ENCODE measurements at regions not wholly inside any gene's neighbourhood (a gene's known extent, or its start where the extent isn't known, plus 50 kb on each side); places are given as distances from the start of the nearest gene placed in this dataset.

DNA sequence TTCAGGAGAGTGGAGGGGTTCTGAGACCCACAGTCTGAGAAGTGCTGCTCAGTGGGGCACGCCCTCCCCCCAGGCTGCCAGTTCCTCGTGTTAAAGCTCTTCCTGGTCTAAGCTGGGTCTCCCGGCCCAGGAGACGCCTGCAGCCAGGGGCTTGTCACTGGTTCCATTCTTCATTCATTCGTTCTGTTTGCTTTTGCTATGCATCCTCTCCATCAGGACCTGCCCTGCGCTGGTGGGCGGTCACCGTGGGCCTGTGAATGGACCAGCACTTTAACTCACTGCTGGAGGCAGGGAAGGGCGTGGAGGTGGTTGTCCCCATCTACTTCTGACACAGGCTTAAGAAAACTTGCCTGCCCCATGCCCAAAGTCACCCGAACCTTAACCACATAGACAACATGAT, 272.8 kb upstream of the HDAC4 start:
- Histone ChIP-seq H3K4me3 (ENCODE audit: low read length) (no peak overlapping the region), H3K9me3 (ENCODE audit: control insufficient read depth in 2 of 3, low read length in 3 of 3) (no peaks in the 10 kb centered on the region), H3K36me3 (ENCODE audit: control insufficient read depth in 2 of 3, insufficient read depth in 3 of 3, low read length in 3 of 3) (no peaks in the 10 kb centered on the region), H3K4me1 (ENCODE audit: control insufficient read depth in 2 of 2, insufficient read depth in 2 of 2, low read length in 2 of 2) (no peaks in the 10 kb centered on the region), H3K27me3 (ENCODE audit: control insufficient read depth in 2 of 2, insufficient read depth in 2 of 2, low read length in 2 of 2) (no peaks in the 10 kb centered on the region), H3K27ac (ENCODE audit: low read depth, low read length) (no peak overlapping the region)
- H3K27me3 Mint-ChIP-seq, result no peaks in the 10 kb centered on the region
- H3K27ac Mint-ChIP-seq, result no peak overlapping the region
- no peak for DNase-seq
- POLR2A ChIA-PET, result no interaction called here
- H3K4me3 Mint-ChIP-seq, result no peak overlapping the region
- intact Hi-C loops (cut with micrococcal nuclease), result no loop called here
- H3K36me3 Mint-ChIP-seq, result no peaks in the 10 kb centered on the region
- H3K4me1 Mint-ChIP-seq, result no peaks in the 10 kb centered on the region
- H3K9me3 Mint-ChIP-seq, result no peaks in the 10 kb centered on the region
- CTCF ChIA-PET, result no interaction called here
- ATAC-seq, result no peak

DNA sequence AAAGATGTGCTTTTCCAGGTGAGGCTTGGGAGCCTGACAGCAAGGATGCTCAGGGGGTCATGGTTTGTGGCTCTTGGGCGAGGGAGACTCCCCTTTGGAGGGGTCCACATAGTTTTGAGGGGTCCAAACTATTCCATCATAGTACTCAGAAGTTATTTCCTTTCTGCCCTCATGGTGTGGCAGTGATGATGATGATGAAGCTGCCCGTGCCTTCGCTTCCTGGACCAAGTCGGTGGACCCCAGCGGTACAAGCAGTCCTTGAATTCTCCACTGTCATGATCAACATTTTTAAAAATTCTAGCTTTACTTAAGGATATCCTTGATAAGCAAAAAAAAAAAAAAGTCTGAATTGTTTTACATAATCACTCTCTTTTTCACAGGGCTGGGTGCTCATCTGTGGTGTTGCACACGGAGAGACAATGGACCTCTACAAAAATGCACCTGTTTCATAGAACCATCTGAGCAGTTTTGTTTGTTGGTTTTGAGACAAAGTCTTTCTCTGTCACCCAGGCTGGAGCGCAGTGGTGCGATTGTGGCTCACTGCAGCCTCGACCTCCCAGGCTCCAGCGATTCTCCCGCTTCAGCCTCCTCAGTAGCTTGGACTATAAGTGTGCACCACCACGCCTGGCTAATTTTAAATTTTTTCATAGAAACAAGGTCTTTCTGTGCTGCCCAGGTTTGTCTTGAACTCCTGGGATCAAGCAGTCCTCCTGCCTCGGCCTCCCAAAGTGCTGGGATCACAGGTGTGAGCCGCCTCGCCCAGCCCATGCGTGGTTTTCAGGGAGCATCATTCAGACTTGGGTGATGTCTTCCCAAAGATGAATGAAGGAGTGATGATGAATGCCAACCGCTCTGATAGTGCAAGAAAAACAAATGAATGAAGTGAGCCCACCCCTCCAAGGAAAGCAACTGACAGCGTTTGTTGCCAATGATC, 271.4 kb upstream of the HDAC4 start:
- DNase-seq (no peak), ATAC-seq (no peak)
- no peaks in the 10 kb centered on the region for H3K27me3 Mint-ChIP-seq
- CTCF ChIA-PET, result no interaction called here
- H3K4me3 Mint-ChIP-seq, result no peak overlapping the region
- Histone ChIP-seq H3K27me3 (ENCODE audit: control insufficient read depth in 2 of 2, insufficient read depth in 2 of 2, low read length in 2 of 2) (no peaks in the 10 kb centered on the region), H3K27ac (ENCODE audit: low read depth, low read length) (no peak overlapping the region), H3K4me1 (ENCODE audit: control insufficient read depth in 2 of 2, insufficient read depth in 2 of 2, low read length in 2 of 2) (no peaks in the 10 kb centered on the region), H3K36me3 (ENCODE audit: control insufficient read depth in 2 of 3, insufficient read depth in 3 of 3, low read length in 3 of 3) (no peaks in the 10 kb centered on the region), H3K9me3 (ENCODE audit: control insufficient read depth in 2 of 3, low read length in 3 of 3) (no peaks in the 10 kb centered on the region), H3K4me3 (ENCODE audit: low read length) (no peak overlapping the region)
- POLR2A ChIA-PET, result no interaction called here
- intact Hi-C loops (cut with micrococcal nuclease), result no loop called here
- no peaks in the 10 kb centered on the region for H3K9me3 Mint-ChIP-seq
- no peaks in the 10 kb centered on the region for H3K4me1 Mint-ChIP-seq
- H3K36me3 Mint-ChIP-seq, result no peaks in the 10 kb centered on the region
- no peak overlapping the region for H3K27ac Mint-ChIP-seq

DNA sequence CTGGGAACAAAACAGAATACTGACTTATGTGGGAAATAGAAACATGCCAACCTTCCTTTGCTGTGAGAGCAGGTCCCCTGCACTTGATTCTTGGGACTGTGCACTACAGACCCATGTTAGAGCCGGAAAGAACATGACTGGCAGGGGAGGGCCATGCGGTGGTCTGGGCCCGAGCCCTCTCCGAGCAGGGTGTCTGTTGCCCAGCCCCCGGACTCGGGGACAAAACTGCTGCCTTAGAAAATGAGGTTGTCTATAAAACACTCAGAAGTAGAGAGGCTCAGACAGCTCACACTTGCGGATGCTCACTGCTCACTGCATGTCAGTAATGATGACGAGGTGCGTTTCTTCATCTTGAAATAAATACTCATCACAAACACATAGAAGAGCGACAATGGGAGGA, 270.7 kb upstream of the HDAC4 start:
- ChIA-PET POLR2A (no interaction called here), CTCF (no interaction called here)
- Histone ChIP-seq H3K27ac (ENCODE audit: low read depth, low read length) (no peak overlapping the region), H3K27me3 (ENCODE audit: control insufficient read depth in 2 of 2, insufficient read depth in 2 of 2, low read length in 2 of 2) (no peaks in the 10 kb centered on the region), H3K36me3 (ENCODE audit: control insufficient read depth in 2 of 3, insufficient read depth in 3 of 3, low read length in 3 of 3) (no peaks in the 10 kb centered on the region), H3K4me3 (ENCODE audit: low read length) (no peak overlapping the region), H3K4me1 (ENCODE audit: control insufficient read depth in 2 of 2, insufficient read depth in 2 of 2, low read length in 2 of 2) (no peaks in the 10 kb centered on the region), H3K9me3 (ENCODE audit: control insufficient read depth in 2 of 3, low read length in 3 of 3) (no peaks in the 10 kb centered on the region)
- H3K9me3 Mint-ChIP-seq, result no peaks in the 10 kb centered on the region
- intact Hi-C loops (cut with micrococcal nuclease), result no loop called here
- no peaks in the 10 kb centered on the region for H3K4me1 Mint-ChIP-seq
- no peak for DNase-seq
- H3K36me3 Mint-ChIP-seq, result no peaks in the 10 kb centered on the region
- no peaks in the 10 kb centered on the region for H3K27me3 Mint-ChIP-seq
- no peak overlapping the region for H3K27ac Mint-ChIP-seq
- ATAC-seq, result no peak
- H3K4me3 Mint-ChIP-seq, result no peak overlapping the region

- no peaks in the 10 kb centered on the region for H3K36me3 Mint-ChIP-seq
- H3K4me3 ChIP-seq (ENCODE audit: low read length), result no peak overlapping the region
- H3K4me1 ChIP-seq (ENCODE audit: control insufficient read depth in 2 of 2, insufficient read depth in 2 of 2, low read length in 2 of 2), result no peaks in the 10 kb centered on the region
- intact Hi-C loops (cut with micrococcal nuclease), result no loop called here
- H3K36me3 ChIP-seq (ENCODE audit: control insufficient read depth in 2 of 3, insufficient read depth in 3 of 3, low read length in 3 of 3), result no peaks in the 10 kb centered on the region
- no peak overlapping the region for H3K27ac ChIP-seq (ENCODE audit: low read depth, low read length)
- no peaks in the 10 kb centered on the region for H3K27me3 Mint-ChIP-seq
- ATAC-seq (no peak), DNase-seq (no peak)
- ChIA-PET POLR2A (no interaction called here), CTCF (no interaction called here)
- H3K27me3 ChIP-seq (ENCODE audit: control insufficient read depth in 2 of 2, insufficient read depth in 2 of 2, low read length in 2 of 2), result no peaks in the 10 kb centered on the region
- H3K4me1 Mint-ChIP-seq, result no peaks in the 10 kb centered on the region
- H3K27ac Mint-ChIP-seq, result no peak overlapping the region
- no peaks in the 10 kb centered on the region for H3K9me3 Mint-ChIP-seq
- H3K9me3 ChIP-seq (ENCODE audit: control insufficient read depth in 2 of 3, low read length in 3 of 3), result no peaks in the 10 kb centered on the region
- H3K4me3 Mint-ChIP-seq, result no peak overlapping the region
Measured at GRCh38 chr2:239670463-239671120, 269.8 kb upstream of the HDAC4 start.

DNA sequence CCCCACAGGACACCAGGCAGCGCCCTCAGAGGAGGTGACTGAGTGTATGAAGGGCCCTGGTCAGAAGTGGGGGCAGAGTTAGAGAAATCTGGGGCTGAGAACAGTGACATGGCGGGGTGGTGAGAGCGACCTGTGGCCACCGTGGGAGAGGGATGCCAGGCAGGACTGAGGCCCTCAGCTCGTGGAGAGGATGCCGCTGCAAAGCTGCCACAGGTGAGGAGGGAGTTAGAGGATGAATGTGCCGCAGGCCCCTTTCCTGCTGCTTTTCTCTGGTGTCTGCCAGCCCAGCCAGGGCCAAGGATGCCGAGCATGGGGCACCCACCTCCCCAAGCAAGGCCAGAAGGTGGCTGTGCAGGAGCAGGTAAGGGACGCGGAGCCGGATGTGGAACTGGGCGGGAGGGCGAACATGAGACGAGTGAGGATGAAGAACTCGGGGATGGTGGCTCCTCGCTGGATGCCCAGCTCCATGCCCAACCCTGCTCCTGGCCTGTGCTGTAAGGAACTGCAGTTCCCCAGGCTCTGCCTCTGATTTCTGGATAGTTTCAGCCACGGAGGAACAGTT, 269.2 kb upstream of the HDAC4 start:
- no peak for DNase-seq
- no peaks in the 10 kb centered on the region for H3K4me1 Mint-ChIP-seq
- H3K27ac ChIP-seq (ENCODE audit: low read depth, low read length), result no peak overlapping the region
- no peaks in the 10 kb centered on the region for H3K9me3 Mint-ChIP-seq
- no peaks in the 10 kb centered on the region for H3K4me1 ChIP-seq (ENCODE audit: control insufficient read depth in 2 of 2, insufficient read depth in 2 of 2, low read length in 2 of 2)
- H3K9me3 ChIP-seq (ENCODE audit: control insufficient read depth in 2 of 3, low read length in 3 of 3), result no peaks in the 10 kb centered on the region
- ChIA-PET POLR2A (no interaction called here), CTCF (no interaction called here)
- intact Hi-C loops (cut with micrococcal nuclease), result no loop called here
- no peak overlapping the region for H3K4me3 ChIP-seq (ENCODE audit: low read length)
- no peaks in the 10 kb centered on the region for H3K36me3 ChIP-seq (ENCODE audit: control insufficient read depth in 2 of 3, insufficient read depth in 3 of 3, low read length in 3 of 3)
- ATAC-seq, result no peak
- no peaks in the 10 kb centered on the region for H3K27me3 Mint-ChIP-seq
- H3K27me3 ChIP-seq (ENCODE audit: control insufficient read depth in 2 of 2, insufficient read depth in 2 of 2, low read length in 2 of 2), result no peaks in the 10 kb centered on the region
- H3K27ac Mint-ChIP-seq, result no peak overlapping the region
- H3K4me3 Mint-ChIP-seq, result no peak overlapping the region
- H3K36me3 Mint-ChIP-seq, result no peaks in the 10 kb centered on the region

DNA sequence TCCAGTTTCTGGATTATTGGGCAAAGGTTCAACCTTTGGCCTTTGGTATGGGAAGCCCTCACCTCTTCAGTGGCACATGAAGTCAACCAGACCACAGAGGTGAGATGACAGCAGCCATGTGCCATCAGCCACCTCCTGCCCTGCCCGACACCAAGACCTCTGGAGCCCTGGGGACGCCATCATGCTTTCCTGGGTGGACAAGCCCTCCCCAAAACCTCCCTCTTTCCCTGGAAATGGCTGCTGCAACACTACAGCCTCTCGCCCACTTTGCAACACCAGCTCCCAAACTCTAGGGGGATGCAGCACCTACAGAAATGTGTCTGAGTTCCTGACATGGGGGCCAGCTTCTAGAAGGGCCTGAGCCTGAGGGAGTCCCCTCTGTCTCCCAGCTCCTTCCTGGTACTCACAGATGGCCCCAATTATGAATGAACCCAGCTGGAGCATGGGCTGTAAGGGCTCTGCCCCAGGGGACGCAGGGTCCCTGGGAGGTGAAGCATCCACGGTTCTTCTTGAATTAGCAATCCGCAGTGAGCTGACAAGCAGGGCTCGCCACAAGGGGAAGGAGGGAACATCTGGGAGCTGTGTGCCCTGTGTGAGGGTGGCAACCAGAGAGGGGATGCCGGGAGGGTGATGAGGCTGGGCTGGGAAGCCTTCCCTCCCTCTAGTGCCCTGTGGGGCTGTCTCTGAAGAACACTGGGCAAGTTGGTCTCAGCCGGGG, 268.5 kb upstream of the HDAC4 start:
- DNase-seq (no peak), ATAC-seq (no peak)
- H3K4me3 ChIP-seq (ENCODE audit: low read length), result no peak overlapping the region
- H3K4me1 ChIP-seq (ENCODE audit: control insufficient read depth in 2 of 2, insufficient read depth in 2 of 2, low read length in 2 of 2), result no peaks in the 10 kb centered on the region
- no peaks in the 10 kb centered on the region for H3K27me3 ChIP-seq (ENCODE audit: control insufficient read depth in 2 of 2, insufficient read depth in 2 of 2, low read length in 2 of 2)
- no peaks in the 10 kb centered on the region for H3K4me1 Mint-ChIP-seq
- no peaks in the 10 kb centered on the region for H3K36me3 Mint-ChIP-seq
- H3K9me3 ChIP-seq (ENCODE audit: control insufficient read depth in 2 of 3, low read length in 3 of 3), result no peaks in the 10 kb centered on the region
- no peaks in the 10 kb centered on the region for H3K9me3 Mint-ChIP-seq
- ChIA-PET CTCF (no interaction called here), POLR2A (no interaction called here)
- intact Hi-C loops (cut with micrococcal nuclease), result no loop called here
- no peak overlapping the region for H3K4me3 Mint-ChIP-seq
- no peak overlapping the region for H3K27ac Mint-ChIP-seq
- H3K36me3 ChIP-seq (ENCODE audit: control insufficient read depth in 2 of 3, insufficient read depth in 3 of 3, low read length in 3 of 3), result no peaks in the 10 kb centered on the region
- no peaks in the 10 kb centered on the region for H3K27me3 Mint-ChIP-seq
- H3K27ac ChIP-seq (ENCODE audit: low read depth, low read length), result no peak overlapping the region
